Stimulated activated CD8-positive, alpha-beta memory T cell treated with anti-CD3 and anti-CD28 coated beads, Interleukin-12 subunit alpha, Interleukin-12 subunit beta, amount 100 ng/mL, for 4 hours (primary cell): ENCODE measurements at regions not wholly inside any gene's neighbourhood (a gene's known extent, or its start where the extent isn't known, plus 50 kb on each side); places are given as distances from the start of the nearest gene placed in this dataset.
"Not testable (repeated sequence)": the region's sequence is repeated elsewhere in the genome, so short reads cannot be mapped to it uniquely, and the experiment has no call there.

Source experiments
- DNase-seq: peaks from one replicate; pipeline ENCODE4 v3.0.0-alpha.2; 2020; ENCODE audit warnings: low read depth

DNA sequence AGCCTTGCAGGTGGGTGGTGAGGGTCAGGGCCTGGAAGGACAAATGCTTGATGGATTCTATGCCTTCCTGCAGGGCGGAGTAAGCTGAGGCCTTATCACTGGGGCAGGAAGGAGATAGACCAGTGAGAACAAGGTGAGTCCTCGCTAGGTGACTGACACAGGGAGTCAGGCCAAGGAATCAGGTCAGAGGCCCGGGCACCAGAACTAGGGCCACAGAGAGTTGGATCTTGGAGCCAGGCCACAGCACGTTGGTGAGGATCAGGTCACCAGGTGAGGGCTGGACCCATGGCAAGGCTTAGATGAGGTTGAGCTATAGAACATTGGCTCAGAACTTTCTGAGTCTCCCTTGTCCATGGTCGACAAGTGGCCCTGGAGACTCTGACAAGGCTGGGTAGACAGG, 328.2 kb downstream of the FOXO1 start:
- no peak for DNase-seq

DNA sequence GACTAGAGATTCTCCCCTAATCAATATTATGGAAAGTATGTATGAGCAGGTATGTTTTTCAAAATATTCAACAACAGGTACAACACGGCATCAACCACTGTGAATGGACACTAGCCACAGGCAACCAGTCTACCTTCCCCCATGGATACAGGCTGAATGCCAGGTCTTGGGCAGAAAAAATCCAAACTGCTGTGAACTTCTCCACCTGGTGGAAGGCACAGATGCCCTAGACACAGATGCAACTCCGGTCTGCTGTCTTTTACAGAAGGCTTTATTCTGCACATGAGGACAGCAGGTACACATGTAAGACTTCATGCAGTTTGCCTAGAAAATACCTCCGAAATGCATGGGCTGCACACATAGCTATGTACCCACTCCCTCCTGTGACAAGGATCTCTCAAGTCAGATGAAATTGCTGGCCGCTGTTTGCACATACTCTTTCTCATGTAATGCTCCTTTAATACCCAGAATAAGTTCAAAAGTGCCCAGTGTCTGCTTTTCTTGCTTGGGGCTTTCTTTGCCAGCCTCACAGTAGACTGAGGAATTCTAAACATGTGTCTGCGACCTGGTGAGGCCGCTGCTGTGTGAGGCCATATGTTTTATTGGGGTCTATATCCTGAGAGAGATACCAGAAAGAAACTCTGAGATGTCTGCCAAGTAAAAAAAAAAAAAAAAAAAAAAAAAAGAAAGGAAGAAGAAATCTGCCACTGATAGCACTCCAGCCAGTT, 325.9 kb downstream of the FOXO1 start:
- no peak for DNase-seq

DNA sequence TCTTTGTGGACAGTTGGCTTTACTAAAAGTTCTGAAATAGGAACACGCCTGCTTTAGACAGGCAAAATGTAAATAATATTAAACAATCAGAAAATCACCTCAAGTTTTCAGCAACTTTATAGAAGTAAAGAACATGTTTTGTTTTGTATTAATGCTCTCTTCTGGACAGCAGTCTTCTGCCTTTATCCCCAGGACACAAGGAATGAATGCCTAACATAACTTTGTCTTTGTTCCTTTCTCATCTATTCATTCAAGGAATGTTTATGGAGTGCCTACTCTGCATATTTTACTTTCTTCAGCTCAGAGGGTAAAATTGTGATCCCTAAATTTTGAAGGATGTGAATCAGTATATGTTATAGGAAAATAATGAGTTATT, 325.4 kb downstream of the FOXO1 start:
- no peak for DNase-seq

DNA sequence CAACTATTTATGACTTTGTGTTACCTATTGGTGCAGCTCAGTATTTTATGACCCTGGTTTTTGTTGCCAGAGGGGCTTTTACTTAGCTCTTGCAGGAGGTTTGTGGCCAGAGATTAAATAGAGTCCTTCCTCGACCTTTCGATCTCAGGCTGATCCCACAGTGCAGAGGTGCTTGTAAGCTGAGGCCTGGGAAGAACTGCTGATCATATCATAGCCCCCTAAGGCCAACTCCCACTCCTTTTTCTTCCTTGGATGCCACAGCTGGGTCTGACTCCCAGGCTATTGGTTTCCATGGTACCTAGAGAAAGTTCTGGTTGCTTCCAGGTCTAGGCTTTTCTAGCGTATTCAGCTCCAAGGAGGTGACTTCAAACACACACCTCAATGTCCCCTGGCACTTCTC, 324.9 kb downstream of the FOXO1 start:
- no peak for DNase-seq

DNA sequence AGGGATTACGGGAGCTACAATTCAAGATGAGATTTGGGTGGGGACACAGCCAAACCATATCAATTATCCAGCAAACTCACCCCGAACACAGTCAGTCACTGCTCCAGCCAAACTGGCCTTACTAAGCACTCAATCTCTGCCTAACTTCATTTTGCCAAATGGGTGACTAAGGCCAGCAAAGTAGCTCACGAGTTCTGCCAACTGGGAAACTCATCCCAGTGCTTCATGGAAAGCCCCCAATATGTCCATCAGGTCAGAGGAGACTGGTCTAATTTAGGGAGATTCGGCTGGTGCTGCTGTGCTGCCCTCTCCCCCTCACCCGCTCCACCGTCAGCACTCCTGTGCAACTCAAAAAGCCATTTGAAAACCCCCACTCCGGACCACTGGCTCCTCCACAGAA, 324.0 kb downstream of the FOXO1 start:
- no peak for DNase-seq

DNA sequence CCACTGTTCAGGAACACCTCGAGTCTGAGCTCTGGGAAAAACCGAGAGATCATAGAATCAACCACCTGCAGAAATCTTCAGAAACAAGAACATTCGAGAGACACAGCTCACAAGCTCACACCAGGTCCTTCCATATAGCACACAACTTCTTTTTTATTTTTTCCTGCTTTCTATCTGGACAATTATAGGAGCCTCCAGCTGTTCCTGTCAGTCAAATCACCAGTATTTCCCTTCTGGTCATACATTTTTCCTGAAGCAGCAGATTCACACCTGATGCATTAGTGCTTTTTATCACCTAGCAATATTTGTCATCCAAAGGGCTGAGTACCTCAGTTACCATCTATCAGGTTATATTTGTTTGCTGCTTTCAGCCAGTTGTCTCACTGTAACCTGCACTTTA, 323.5 kb downstream of the FOXO1 start:
- DNase-seq, result no peak

DNA sequence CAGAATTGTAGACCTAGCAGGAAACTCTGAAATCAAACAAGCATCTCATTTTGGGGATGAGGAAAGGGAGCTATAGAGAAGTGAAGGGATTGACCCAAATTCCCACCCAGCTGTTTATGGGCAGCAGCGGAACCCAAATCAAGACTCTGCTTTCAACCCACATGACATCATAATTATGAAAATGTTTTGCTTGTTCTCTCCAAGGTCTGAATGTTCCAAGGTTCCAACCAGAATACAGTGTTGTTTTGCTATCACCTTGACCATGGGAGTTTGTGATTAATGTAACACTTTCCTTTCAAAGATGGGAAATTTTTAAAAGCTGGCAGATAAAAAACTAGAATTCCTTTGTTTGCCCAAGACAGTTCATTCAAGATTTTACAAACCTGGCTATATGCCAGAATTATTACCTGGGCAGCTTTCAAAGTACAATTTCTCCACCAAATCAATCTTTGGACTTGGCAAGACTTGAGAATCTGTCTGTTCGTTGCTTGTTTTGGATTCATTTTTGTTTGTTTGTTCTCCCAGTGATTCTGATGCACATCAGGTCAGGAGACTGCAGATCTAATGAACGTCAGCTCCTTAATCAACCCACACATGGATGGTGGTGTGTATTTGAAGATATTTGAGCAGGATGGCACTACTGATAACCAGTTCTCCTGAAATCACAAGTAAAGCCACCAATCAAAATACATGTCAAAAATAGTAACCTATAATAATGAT, 322.7 kb downstream of the FOXO1 start:
- DNase-seq, result no peak

DNA sequence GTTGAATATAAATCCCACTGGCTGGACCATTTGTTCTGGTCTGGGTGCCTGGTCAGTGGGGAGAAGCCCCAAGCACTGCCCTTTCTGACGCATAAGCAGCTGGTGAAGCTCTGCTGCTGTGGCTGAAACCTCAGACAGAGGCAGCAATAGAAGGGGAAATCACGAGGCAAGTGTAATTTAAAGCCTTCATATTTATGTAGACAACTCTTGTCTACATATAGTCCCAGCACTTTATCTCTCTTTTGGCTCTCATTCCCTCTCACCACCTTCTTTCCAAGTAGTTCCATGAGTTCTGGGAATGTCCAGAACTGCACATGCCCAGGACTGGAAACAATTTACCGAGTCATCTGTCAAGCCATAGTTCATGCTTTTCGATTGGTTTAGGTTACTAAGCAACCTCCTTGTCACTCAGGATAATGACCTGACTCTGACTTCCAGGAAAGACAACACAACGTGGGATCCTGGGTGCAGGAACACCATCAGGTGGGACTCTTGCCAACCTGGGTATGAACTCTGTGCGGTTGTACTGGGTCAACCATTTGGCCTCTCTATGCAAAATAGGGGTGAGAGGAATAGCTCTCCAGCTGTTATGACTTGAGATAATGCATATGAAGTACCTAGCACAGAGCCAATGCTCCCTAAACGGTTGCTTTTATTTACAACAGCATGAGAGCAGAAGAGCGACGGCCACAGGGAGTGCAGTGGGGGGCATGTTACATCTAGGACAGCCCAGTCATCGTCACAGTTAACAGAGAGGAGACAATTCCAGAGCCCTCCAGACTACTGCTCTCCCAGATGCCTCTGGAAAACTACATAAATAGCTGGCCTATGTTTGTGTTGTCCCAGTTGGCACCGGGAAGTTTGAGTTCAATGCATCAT, 321.9 kb downstream of the FOXO1 start:
- DNase-seq, result no peak

DNA sequence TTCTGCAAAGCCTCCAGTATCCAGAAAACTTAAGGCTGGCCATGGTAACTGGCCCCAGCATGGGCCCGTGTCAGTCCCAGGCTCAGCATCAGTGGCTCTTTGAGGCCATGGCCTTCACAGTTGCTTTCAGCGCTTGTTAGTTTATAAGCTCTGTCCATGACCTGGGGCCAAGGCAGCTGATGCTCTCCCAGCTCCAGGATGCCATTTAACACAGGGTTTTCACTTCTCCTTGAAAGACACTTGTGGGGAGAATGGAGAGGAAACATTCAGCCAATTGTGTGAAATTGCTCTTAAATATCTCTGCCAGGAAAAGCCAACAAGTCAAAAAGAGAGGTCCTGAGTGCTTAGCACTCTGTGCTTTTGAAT, 321.3 kb downstream of the FOXO1 start:
- DNase-seq, result no peak

DNA sequence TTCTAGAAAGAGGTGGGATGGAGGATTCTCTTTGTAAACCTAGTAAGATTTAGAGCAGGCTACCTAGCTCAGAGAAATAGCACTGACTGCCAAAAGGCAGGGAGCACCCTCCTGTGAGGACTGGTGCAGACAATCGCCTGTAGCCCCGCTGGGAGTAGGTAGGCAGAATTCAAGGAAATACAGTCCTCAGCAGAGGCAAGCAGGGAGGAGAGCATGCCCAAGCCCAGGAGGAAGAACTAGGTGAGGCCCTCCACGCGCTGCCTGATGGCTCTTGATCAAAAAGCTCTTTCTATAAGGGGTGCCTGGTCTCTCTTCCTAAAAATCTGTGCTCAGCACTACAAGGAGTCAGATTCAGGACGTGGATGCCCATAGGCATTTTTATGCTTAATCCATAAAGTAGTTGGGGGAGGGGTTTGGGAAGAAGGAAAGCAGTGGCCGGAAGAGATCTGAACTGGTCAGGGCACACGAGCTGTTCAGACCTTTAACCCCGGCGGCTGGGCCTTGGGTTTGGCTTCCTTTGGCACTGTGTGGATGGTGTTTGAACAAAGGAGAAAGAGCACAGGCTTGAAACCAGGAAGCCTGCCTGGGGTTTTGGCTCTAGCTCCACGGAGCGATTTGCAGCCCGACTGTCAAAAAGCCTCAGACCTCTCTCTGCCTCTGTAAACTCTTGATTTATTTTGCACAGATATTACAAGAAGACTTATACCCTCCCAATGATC, 320.6 kb downstream of the FOXO1 start:
- no peak for DNase-seq

DNA sequence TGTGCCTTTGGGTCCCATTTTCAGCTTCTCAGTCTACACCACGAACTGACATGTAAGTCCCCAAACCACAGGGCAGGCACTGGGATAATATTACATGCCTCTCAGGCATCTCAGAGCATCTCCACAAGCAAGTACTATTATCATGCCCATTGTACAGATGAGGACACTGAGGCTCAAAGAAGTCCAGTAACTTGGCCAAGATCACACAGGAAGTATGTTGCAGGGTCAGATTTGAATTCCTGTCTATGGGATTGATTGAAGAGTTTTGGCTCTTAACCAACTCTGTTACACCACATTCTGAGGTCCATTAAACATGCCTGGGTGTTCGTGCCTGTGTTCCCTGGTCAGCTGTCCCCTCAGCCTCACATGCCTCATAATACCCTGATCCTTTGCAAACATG, 319.8 kb downstream of the FOXO1 start:
- no peak for DNase-seq

DNA sequence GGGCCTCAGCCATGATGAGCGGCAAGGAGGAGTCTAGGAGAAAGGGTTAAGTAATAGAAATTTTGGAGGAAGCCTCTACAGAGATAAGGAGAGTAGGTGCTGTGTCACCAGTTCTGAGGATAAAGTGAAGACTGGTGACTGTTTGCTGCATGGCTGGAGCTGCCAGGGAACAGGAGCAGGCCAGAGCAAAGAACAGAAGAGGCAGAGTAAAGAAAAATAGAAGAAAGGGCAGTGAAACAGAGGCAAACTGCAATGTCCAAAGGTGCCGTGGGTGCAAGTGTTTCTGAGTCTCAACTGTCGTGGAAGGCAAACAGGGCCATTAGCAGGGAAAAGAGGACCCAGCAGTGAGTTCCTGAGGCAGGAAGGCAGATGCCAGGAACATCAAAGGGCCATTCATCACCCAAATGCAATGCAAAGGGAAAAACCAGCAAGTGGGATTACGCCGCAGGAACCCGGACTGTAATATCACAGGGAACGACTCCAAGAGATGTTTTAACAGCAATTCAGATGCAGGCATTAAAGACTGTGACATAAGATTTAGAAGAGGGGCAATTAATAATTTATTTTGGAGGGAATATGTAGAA, 318.3 kb downstream of the FOXO1 start:
- no peak for DNase-seq

DNA sequence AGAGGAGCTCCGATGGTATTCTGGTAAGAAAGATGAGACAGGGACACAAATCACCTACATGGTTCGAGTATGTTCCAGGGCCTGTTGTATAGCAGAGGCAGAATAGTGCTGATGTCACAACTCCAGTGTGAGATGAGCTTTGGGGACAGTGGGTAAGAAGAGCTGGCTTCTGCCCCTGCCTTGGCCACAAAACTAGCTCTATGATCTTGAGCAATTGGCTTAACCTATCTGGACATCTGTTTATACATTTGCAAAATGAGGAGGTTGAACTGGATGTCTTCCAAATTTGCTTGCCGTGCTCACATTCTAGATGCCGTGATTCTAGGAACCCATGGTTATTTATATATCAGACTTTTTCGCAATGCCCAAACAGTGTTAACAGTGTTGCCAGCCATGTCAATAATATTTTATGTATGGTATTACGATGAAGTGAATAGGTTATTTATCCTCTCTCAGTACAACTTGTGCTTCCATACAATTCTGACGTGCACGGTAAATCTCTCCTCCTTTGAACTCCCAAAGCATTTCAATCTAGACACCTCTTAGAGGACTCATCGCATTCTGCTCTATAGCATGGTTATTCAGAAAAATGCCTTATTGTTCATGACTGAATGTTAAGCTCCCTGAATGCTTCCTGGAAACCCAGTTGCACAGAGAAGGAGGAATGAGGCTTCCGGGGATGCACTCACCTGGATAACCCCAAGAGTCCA, 316.0 kb downstream of the FOXO1 start:
- no peak for DNase-seq

DNA sequence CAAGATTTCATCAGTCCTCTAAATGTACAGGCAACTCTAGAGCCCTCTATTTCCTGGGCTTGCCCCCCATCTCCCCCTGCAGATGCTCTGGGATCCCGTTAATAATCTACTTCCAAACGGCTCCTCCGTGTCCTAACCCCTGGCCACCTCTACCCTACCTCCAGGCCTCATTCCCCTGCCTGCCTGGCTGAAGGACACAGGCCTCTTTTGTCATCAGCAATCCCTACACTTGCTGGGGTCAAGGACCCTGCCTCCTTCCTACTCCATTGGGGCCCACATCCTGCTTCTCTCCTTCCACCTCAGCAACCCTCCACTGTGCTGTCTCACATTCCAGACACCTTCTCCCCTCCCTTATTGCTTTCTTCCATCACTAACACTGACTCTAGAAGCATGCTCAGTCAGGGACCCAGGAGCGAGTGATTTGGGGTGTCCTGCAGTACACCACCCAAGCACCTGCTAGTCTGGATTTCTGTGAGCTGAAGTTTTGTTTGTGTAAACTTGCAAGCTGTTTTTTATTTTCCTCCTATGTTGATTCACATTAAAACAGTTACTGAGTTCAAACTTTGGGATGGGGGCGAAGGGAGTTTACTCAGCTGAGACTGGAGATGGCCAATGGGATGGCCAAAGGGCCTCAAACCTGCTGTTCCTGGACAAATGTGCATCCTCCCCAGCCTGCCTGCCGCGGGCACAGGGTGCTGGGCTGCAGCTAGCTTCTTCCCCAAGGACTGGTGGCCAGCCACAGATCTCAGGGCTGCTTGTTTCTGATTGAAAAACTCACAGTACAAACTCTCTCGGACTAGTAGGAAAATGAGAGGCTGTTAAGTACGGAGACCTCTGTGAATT, 314.7 kb downstream of the FOXO1 start:
- no peak for DNase-seq

DNA sequence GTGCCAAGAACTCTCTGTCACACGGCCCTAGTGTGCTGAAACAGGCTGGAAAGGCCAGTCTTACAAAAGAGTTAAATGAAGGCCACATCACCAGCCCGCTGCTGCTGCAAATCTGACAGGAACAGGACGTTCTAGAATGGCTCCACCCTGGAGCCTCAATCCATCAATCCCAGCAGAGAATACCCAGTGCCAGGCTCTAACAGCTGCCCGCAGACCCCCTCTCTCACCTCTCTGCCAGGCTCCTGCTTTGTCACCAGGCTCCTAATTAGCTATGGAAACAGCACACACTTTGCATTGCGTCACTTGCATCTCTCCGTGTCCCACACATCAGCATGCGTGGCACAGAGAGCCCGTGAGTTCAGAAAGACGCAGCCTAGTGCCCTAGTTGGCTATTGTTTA, 314.1 kb downstream of the FOXO1 start:
- DNase-seq, result no peak

DNA sequence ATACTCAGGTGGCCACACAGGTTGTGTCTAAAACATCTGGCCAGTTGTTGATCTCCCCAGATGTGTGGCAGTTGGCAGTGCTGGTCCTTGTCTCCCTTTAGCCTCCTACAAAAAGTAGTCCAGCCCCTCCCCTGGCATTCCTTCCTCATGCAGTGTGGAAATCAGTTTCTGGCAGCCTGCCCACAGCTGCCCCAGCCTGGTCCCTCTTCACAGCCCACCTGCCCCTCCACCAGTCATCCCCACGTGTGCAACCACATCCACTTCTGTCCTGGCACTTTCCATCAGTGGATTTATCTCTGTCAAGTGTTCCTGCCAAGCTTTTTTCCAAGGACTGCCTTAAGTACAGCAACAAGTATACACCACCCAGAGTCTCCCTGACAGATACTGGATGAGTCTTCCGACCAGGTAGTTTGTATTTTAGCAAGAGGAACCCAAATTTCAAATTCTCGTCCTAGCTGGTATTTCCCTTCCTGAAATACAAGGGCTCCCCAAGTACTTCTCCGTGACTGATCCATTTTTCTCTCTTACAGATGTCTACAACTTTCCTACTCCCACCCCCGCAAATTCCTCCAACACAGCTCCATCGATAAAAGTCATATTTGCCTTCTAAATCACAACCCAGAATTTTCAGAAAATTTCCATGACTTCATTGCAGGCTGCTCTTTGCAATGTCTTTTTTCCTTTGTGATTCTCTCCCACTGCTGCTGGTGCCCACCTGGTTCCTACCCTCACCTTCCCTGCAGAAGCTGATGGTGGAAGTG, 313.5 kb downstream of the FOXO1 start:
- no peak for DNase-seq

DNA sequence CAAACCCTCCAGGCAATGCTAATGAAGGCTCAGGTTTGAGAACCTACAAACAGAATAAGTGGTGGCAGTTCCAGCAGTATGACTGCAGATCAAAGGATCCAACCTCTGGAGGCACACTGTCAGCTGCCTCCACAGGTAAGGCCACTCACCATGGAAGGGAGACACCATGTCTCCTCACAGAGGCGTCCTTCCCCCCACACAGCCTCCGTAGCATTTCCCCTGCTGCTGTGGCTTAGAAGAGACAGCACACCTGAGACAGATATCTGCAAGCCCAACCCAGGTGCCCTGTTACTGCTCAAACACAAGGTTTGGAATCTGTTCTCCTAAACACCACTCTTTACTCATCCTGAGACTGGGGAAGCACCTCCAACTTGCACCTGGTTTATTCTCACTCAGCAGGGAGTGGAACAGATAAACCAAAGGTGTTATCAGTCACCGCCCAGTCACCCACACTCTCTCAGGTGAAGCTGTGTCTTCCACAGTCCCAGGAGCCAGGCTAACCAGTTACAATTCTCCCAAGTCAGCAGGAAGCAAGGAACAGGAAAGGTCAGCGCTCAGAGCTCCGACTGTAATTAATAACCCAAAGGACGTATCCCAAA, 311.2 kb downstream of the FOXO1 start:
- DNase-seq, result no peak

DNA sequence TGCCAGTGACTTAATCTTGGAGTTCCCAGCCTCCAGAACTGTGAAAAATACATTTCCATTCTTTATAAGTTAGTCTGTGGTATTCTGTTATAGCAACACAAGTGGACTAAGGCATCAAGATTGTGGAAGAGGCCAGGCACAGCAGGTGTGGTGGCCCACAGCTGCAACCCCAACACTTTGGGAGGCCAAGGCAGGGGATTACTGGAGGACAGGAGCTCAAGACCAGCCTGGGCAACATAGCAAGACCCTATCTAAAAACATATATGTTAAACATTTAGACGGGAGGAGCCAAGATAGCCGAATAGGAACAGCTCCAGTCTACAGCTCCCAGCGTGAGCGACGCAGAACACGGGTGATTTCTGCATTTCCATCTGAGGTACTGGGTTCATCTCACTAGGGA, 310.4 kb downstream of the FOXO1 start:
- no peak for DNase-seq

DNA sequence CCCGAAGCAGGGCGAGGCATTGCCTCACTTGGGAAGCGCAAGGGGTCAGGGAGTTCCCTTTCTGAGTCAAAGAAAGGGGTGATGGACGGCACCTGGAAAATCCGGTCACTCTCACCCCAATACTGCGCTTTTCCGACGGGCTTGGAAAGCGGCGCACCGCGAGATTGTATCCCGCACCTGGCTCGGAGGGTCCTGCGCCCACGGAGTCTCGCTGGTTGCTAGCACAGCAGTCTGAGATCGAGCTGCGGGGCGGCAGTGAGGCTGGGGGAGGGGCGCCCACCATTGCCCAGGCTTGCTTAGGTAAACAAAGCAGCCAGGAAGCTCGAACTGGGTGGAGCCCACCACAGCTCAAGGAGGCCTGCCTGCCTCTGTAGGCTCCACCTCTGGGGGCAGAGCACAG, 310.0 kb downstream of the FOXO1 start:
- not testable (repeated sequence) for DNase-seq
